CD4-positive, CD25-positive, alpha-beta regulatory T cell (primary cell): ENCODE measurements at regions not wholly inside any gene's neighbourhood (a gene's known extent, or its start where the extent isn't known, plus 50 kb on each side); places are given as distances from the start of the nearest gene placed in this dataset.

Experiments
- ATAC-seq, 2 donors: fragments of 150-1000 bp; cut with Tn5 transposase; one replicate each; pipeline ENCODE4 v1.10.0; 2021; ENCODE audit warnings: low read depth in 2 of 2, moderate number of reproducible peaks in 2 of 2, moderate library complexity in 1 of 2
- DNase-seq, 3 donors: peaks; one replicate each; pipeline versions ENCODE4 v3.0.0 to v3.0.0-alpha.2; 2012 to 2022; ENCODE audit warnings: mixed read lengths in 1 of 3
- H3K27ac ChIP-seq: one replicate; pipeline ENCODE4 v1.7.0; 2013; ENCODE audit warnings: mild to moderate bottlenecking, low read length; ENCODE audit not compliant: insufficient read depth, poor library complexity, severe bottlenecking
- H3K27me3 ChIP-seq: one replicate; pipeline ENCODE4 v1.7.0; 2013; ENCODE audit warnings: low read length; ENCODE audit not compliant: control insufficient read depth, insufficient read depth
- H3K36me3 ChIP-seq: one replicate; pipeline ENCODE4 v1.7.0; 2013; ENCODE audit warnings: mild to moderate bottlenecking, low read length, moderate library complexity; ENCODE audit not compliant: control insufficient read depth, insufficient read depth
- H3K4me1 ChIP-seq: 2 replicates; pipeline ENCODE4 v1.7.0; 2013; ENCODE audit warnings: mild to moderate bottlenecking, low read length; ENCODE audit not compliant: insufficient read depth, control insufficient read depth, poor library complexity, severe bottlenecking
- H3K4me3 ChIP-seq: one replicate; pipeline ENCODE4 v1.7.0; 2013; ENCODE audit warnings: low read depth, mild to moderate bottlenecking, low read length, moderate library complexity
- H3K9me3 ChIP-seq, 2 experiments: 1 replicate in 1 of 2; 2 replicates in 1 of 2; pipeline ENCODE4 v1.7.0; 2013; ENCODE audit warnings: low read length in 2 of 2, mild to moderate bottlenecking in 1 of 2, moderate library complexity in 1 of 2; ENCODE audit not compliant: control insufficient read depth in 2 of 2
- H3K27ac Mint-ChIP-seq, 3 donors: one replicate each; pipeline ENCODE4 v1.8.0; 2020 to 2022; ENCODE audit warnings: mild to moderate bottlenecking in 3 of 3, mixed read lengths in 3 of 3, moderate library complexity in 2 of 3
- H3K27me3 Mint-ChIP-seq: one replicate; pipeline ENCODE4 v1.8.0; 2022; ENCODE audit warnings: mild to moderate bottlenecking, mixed read lengths
- H3K36me3 Mint-ChIP-seq: one replicate; pipeline ENCODE4 v1.8.0; 2020; ENCODE audit warnings: mixed read lengths
- H3K4me1 Mint-ChIP-seq, 4 donors: one replicate each; pipeline ENCODE4 v1.8.0; 2020 to 2022; ENCODE audit warnings: mixed read lengths in 4 of 4, mild to moderate bottlenecking in 1 of 4
- H3K4me3 Mint-ChIP-seq, 4 donors: one replicate each; pipeline ENCODE4 v1.8.0; 2020 to 2022; ENCODE audit warnings: mild to moderate bottlenecking in 4 of 4, mixed read lengths in 4 of 4, moderate library complexity in 3 of 4
- H3K9me3 Mint-ChIP-seq, 7 donors: one replicate each; pipeline ENCODE4 v1.8.0; 2020 to 2022; ENCODE audit warnings: mixed read lengths in 7 of 7, mild to moderate bottlenecking in 3 of 7, moderate library complexity in 2 of 7

DNA sequence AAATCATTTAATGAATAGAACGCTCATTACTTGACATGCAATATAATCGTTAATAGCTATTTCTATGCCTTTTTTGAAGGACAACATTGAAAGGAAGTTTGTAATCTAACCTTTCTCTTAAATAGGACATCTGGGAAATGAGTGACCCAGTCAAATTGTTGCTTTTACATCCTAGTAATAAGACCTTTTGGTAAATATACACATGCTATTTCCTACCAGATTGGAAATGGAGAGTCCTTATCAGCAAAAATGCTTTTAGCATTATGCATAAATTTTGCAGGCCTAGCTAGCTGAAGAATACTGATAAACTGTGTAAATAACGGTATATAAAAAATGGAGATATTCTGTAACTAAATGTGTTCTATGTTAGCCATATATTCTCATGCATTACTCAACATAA lies 567.3 kb upstream of the DSEL start:
- Histone ChIP-seq H3K27me3 (no peaks in the 10 kb centered on the region), H3K4me1 (no peaks in the 10 kb centered on the region), H3K27ac (no peak overlapping the region), H3K36me3 (no peaks in the 10 kb centered on the region), H3K9me3 (peaks cover 0 to 3% of the 10 kb centered on the region in 2 experiments), H3K4me3 (no peak overlapping the region)
- no peaks in the 10 kb centered on the region for H3K27me3 Mint-ChIP-seq
- no peak overlapping the region for H3K4me3 Mint-ChIP-seq
- peaks cover 1 to 9% (median 2%) of the 10 kb centered on the region in 7 donors for H3K9me3 Mint-ChIP-seq
- ATAC-seq (no peak), DNase-seq (no peak)
- no peaks in the 10 kb centered on the region for H3K36me3 Mint-ChIP-seq
- H3K4me1 Mint-ChIP-seq = no peaks in the 10 kb centered on the region
- no peak overlapping the region for H3K27ac Mint-ChIP-seq

DNA sequence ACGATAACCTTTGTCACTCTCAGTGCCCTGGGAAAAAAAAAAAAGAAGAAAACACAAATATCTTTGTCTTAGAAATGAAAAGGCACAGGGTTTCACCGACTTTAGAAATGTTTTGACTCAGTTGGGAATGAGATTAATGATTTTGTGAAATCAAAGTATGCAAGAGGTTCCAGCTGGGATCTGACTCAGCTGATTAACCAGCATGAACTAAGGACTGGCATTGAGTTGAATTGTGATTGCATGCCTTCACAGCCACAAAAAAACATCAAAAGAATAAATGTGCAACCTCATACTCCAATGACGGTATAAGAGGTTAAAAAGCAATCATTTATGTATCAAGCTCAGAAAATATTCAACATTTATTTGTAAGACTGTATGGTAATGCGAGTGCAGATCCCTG lies 566.6 kb upstream of the DSEL start:
- Mint-ChIP-seq H3K36me3 (no peaks in the 10 kb centered on the region), H3K9me3 (peaks cover 1 to 5% (median 4%) of the 10 kb centered on the region in 7 donors), H3K4me1 (no peaks in the 10 kb centered on the region), H3K27me3 (no peaks in the 10 kb centered on the region), H3K4me3 (no peak overlapping the region), H3K27ac (no peak overlapping the region)
- no peaks in the 10 kb centered on the region for H3K4me1 ChIP-seq
- H3K36me3 ChIP-seq = no peaks in the 10 kb centered on the region
- peaks cover 0 to 3% of the 10 kb centered on the region in 2 experiments for H3K9me3 ChIP-seq
- no peaks in the 10 kb centered on the region for H3K27me3 ChIP-seq
- DNase-seq = no peak
- no peak overlapping the region for H3K4me3 ChIP-seq
- no peak overlapping the region for H3K27ac ChIP-seq
- ATAC-seq = no peak

DNA sequence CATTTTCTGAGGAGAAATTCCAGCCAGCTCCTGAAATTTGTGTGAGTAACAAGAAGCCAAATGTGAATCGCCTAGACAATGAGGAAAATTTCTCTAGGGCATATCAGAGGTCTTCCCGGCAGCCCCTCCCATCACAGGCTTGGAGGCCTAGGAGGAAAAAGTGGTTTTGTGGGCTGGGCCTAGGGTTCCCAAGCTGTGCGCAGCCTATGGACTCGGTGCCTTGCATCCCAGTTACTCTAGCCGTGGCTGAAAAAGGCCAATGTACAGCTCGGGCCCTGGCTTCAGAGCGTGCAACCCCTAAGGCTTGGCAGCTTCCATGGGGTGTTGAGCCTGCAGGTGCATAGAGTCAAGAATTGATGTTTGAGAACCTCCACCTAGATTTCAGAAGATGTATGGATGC lies 556.2 kb upstream of the DSEL start:
- ATAC-seq = no peak
- Mint-ChIP-seq H3K27ac (no peak overlapping the region), H3K36me3 (no peaks in the 10 kb centered on the region), H3K4me3 (no peak overlapping the region), H3K27me3 (no peaks in the 10 kb centered on the region), H3K4me1 (no peaks in the 10 kb centered on the region), H3K9me3 (peaks cover 1 to 20% (median 11%) of the 10 kb centered on the region in 7 donors)
- H3K4me1 ChIP-seq = no peaks in the 10 kb centered on the region
- H3K9me3 ChIP-seq = no peaks in the 10 kb centered on the region
- H3K27me3 ChIP-seq = no peaks in the 10 kb centered on the region
- DNase-seq = no peak
- H3K4me3 ChIP-seq = no peak overlapping the region
- H3K36me3 ChIP-seq = no peaks in the 10 kb centered on the region
- no peak overlapping the region for H3K27ac ChIP-seq

DNA sequence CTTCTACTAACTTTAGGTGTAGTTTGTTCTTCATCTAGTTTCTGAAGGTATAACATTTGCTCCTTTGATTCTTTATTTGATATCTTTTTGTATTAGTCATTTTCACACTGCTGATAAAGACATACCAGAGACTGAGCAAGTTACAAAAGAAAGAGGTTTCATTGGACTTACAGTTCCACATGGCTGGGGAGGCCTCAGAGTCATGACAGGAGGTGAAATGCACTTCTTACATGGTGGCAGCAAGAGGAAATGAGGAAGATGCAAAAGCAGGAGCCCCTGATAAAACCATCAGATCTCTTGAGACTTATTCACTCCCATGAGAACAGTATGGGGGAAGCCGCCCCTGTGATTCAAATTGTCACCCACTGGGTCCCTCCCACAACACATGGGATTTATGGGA lies 544.4 kb upstream of the DSEL start:
- no peak overlapping the region for H3K27ac ChIP-seq

DNA sequence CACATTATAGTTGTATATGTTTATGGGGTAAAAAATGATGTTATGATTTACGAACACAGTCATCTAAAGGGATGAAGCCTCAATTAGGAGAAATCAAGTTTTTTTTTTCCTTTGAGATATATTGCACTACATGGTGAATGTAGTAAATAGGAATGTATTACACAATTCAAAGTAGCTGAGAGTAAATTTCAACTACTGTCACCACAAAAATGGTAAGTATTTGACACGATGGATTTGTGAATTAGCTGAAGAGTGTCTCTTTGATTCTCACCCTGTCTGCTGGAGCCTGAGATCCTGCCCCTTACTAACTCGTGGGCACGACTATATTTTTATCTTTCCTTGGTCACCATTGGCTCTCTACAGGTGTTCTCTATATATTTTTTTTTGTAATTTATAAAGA lies 540.4 kb upstream of the DSEL start:
- H3K4me1 Mint-ChIP-seq = no peaks in the 10 kb centered on the region
- no peak for ATAC-seq
- peaks cover 0 to 14% (median 7%) of the 10 kb centered on the region in 7 donors for H3K9me3 Mint-ChIP-seq
- Histone ChIP-seq H3K4me3 (no peak overlapping the region), H3K9me3 (peaks cover 0 to 2% of the 10 kb centered on the region in 2 experiments), H3K4me1 (no peaks in the 10 kb centered on the region), H3K27ac (no peak overlapping the region), H3K36me3 (no peaks in the 10 kb centered on the region), H3K27me3 (no peaks in the 10 kb centered on the region)
- no peaks in the 10 kb centered on the region for H3K36me3 Mint-ChIP-seq
- no peak overlapping the region for H3K27ac Mint-ChIP-seq
- no peak for DNase-seq
- H3K27me3 Mint-ChIP-seq = no peaks in the 10 kb centered on the region
- no peak overlapping the region for H3K4me3 Mint-ChIP-seq

More for the DNA sequence above, 544.4 kb upstream of the DSEL start:
- Histone ChIP-seq H3K27me3 (no peaks in the 10 kb centered on the region), H3K36me3 (no peaks in the 10 kb centered on the region), H3K4me1 (no peaks in the 10 kb centered on the region), H3K9me3 (no peaks in the 10 kb centered on the region), H3K4me3 (no peak overlapping the region)
- no peaks in the 10 kb centered on the region for H3K27me3 Mint-ChIP-seq
- no peaks in the 10 kb centered on the region for H3K4me1 Mint-ChIP-seq
- no peaks in the 10 kb centered on the region for H3K36me3 Mint-ChIP-seq
- no peak for ATAC-seq
- no peak overlapping the region for H3K27ac Mint-ChIP-seq
- H3K4me3 Mint-ChIP-seq = peak overlapping the region in 1 of 4 donors; percentile 70
- H3K9me3 Mint-ChIP-seq = peaks cover 0 to 14% (median 0%) of the 10 kb centered on the region in 7 donors
- no peak for DNase-seq

DNA sequence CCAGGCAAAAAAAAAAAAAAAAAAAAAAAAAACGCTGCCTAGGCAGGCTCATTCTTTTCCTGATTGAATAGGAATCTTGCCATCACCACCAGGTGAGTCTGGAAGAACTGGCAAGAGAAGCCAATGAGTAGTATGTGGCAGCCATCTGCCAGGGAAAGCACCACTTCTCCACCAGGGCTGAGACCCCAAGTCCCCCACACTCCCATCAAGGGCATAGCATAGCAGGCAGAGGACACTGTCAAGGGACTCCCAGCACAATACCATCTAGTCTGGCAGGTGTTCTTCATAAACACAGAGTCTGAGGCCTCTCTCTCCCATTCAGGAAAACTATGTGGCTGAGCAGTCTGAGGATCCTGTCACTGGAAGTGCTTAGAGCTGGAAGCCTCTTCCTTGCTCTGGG lies 538.1 kb upstream of the DSEL start:
- H3K9me3 Mint-ChIP-seq = peaks cover 2 to 14% (median 7%) of the 10 kb centered on the region in 7 donors

DNA sequence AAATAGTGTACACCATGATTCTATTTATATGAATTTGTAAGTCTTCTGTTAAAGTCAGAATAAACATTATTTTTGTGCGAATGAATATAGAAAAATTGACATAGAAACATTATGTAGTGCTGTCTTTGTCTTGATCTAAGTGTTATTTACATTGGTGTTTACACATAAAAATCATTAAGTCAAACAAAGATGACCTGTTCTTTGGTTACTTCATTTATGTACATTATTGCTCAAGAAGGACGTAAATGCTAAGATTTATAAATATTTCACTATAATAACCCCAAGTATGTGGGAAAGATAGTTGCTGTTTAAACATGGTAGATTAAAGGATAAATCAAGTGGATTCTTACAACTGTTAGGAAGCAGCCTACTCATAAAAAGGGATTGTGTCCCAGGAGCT lies 536.8 kb upstream of the DSEL start:
- Histone ChIP-seq H3K36me3 (no peaks in the 10 kb centered on the region), H3K9me3 (peaks cover 0 to 2% of the 10 kb centered on the region in 2 experiments), H3K27ac (no peak overlapping the region), H3K4me3 (no peak overlapping the region), H3K27me3 (no peaks in the 10 kb centered on the region), H3K4me1 (no peaks in the 10 kb centered on the region)
- DNase-seq = no peak
- H3K27me3 Mint-ChIP-seq = no peaks in the 10 kb centered on the region
- no peaks in the 10 kb centered on the region for H3K4me1 Mint-ChIP-seq
- no peak overlapping the region for H3K27ac Mint-ChIP-seq
- peaks cover 2 to 14% (median 7%) of the 10 kb centered on the region in 7 donors for H3K9me3 Mint-ChIP-seq
- no peak for ATAC-seq
- H3K4me3 Mint-ChIP-seq = no peak overlapping the region
- H3K36me3 Mint-ChIP-seq = no peaks in the 10 kb centered on the region

More for the DNA sequence above, 538.1 kb upstream of the DSEL start:
- ATAC-seq (no peak), DNase-seq (no peak)
- no peaks in the 10 kb centered on the region for H3K27me3 Mint-ChIP-seq
- H3K27ac Mint-ChIP-seq = no peak overlapping the region
- H3K4me3 ChIP-seq = no peak overlapping the region
- no peaks in the 10 kb centered on the region for H3K4me1 ChIP-seq
- no peaks in the 10 kb centered on the region for H3K36me3 ChIP-seq
- H3K27ac ChIP-seq = no peak overlapping the region
- H3K9me3 ChIP-seq = peaks cover 0 to 2% of the 10 kb centered on the region in 2 experiments
- no peaks in the 10 kb centered on the region for H3K27me3 ChIP-seq
- H3K4me3 Mint-ChIP-seq = no peak overlapping the region
- no peaks in the 10 kb centered on the region for H3K36me3 Mint-ChIP-seq
- no peaks in the 10 kb centered on the region for H3K4me1 Mint-ChIP-seq

DNA sequence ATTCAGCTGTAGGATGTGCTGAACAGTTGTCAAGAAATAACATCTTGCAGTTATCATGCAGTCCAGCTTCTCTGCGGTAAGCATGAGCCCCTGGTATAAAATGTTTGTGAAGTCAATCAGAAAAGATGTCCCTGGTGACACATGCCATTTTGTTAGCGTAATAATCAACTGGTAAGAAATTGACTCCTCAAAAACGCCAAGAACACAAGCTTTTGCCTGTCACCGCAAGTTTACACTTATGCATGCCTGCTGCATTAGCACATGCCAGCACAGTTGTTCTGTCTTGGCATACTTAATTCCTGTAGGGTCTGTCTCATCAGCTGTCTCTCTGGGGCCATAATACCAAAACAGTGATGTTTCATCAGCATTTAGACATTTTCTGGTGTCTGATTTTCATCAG lies 524.8 kb upstream of the DSEL start:
- H3K4me3 ChIP-seq = no peak overlapping the region
- ATAC-seq = no peak
- no peak overlapping the region for H3K27ac ChIP-seq
- no peak overlapping the region for H3K27ac Mint-ChIP-seq
- no peaks in the 10 kb centered on the region for H3K4me1 Mint-ChIP-seq
- no peaks in the 10 kb centered on the region for H3K4me1 ChIP-seq
- H3K9me3 ChIP-seq = no peaks in the 10 kb centered on the region
- no peaks in the 10 kb centered on the region for H3K27me3 ChIP-seq
- H3K9me3 Mint-ChIP-seq = peaks cover 0 to 6% (median 0%) of the 10 kb centered on the region in 7 donors
- DNase-seq = no peak
- H3K27me3 Mint-ChIP-seq = no peaks in the 10 kb centered on the region
- H3K36me3 ChIP-seq = no peaks in the 10 kb centered on the region
- no peaks in the 10 kb centered on the region for H3K36me3 Mint-ChIP-seq
- no peak overlapping the region for H3K4me3 Mint-ChIP-seq
